Activated CD4-positive, alpha-beta T cell treated with anti-CD3 and anti-CD28 coated beads, Interleukin-2, Interleukin-6, amounts not matched to agents 100 ng/mL and 50 ng/mL, durations not matched to agents 16 hours and 8 hours (primary cell): ENCODE measurements at regions not wholly inside any gene's neighbourhood (a gene's known extent, or its start where the extent isn't known, plus 50 kb on each side); places are given as distances from the start of the nearest gene placed in this dataset.
"Not testable (repeated sequence)": the region's sequence is repeated elsewhere in the genome, so short reads cannot be mapped to it uniquely, and the experiment has no call there.

Experiments used
- DNase-seq: peaks from one replicate; pipeline ENCODE4 v3.0.0-alpha.2; 2020

- DNase-seq = no peak
These were observed 351.0 kb upstream of the SOX9 start for GRCh38 chr17:71769850-71770249.

GRCh38 chr17:71777048-71777640 is 343.7 kb upstream of the SOX9 start:
- no peak for DNase-seq

- DNase-seq = no peak
These were observed 341.3 kb upstream of the SOX9 start for GRCh38 chr17:71779482-71779881.

DNA sequence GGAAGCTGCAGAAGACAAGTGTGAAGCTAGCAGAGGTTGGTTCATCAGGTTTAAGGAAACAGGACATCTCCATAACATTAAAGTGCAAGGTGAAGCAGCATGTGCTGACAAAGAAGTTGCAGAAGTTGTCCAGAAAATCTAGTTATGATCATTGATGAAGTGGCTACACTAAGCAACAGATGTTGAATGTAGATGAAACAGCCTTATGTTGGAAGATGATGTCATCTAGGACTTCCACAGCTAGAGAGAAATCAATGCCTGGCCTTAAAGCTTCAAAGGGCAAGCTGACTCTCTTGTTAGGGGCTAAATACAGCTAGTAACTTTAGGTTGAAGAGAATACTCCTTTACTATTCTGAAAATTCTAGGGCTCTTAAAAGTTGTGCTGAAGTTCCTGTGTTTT is 340.2 kb upstream of the SOX9 start:
- DNase-seq = no peak

DNA sequence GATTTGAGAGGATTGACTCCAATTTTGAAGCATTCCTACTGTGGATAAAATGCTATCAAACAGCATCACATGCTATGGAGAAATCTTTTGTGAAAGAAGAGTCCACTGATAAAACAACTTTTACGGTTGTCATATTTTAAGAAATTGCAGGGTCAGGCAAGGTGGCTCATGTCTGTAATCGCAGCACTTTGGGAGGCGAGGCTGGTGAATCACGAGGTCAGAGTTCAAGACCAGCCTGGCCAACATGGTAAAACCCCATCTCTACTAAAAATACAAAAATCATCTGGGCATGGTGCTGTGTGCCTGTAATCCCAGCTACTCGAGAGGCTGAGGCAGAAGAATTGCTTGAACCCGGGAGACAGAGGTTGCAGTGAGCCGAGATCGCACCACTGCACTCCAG is 338.8 kb upstream of the SOX9 start:
- DNase-seq = not testable (repeated sequence)

GRCh38 chr17:71790791-71791190 is 330.0 kb upstream of the SOX9 start:
- no peak for DNase-seq

DNA sequence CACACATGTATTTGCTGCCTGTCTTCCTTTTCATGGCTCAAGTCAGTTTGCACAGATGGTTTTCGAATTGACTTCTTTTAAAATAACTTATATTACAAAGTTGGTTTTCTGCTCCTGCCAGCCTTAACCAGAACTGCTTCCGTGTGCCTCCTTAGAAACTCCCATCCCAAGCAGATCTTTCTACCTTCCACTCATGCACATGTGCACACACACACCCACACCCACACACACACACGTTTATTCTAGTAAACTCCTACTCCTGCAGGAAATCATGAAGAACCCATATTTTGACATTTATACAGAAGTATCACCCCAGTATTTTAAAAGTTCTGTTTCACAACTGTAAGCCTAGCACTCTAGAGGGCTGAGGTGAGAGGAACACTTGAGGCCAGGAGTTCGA is 329.5 kb upstream of the SOX9 start:
- DNase-seq = no peak

- DNase-seq = no peak
These were observed 327.9 kb upstream of the SOX9 start for GRCh38 chr17:71792966-71793365.

DNA sequence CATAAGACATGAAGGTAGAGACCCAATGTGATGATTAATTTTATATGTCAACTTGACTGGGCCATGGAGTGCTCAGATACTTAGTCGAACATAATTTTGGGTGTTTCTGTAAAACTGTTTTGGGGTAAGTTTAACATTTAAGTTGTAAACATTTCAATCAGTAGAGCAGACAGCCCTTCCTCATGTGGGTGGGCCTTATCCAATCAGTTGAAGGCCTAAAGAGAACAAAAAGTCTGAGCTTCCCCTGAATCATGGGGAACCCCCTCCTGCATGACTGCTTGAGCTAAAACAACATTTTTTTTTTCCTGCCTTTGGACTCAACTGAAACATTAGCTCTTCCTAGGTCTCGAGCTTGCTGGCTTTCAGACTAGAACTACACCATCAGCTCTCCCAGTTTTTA is 327.3 kb upstream of the SOX9 start:
- no peak for DNase-seq

DNA sequence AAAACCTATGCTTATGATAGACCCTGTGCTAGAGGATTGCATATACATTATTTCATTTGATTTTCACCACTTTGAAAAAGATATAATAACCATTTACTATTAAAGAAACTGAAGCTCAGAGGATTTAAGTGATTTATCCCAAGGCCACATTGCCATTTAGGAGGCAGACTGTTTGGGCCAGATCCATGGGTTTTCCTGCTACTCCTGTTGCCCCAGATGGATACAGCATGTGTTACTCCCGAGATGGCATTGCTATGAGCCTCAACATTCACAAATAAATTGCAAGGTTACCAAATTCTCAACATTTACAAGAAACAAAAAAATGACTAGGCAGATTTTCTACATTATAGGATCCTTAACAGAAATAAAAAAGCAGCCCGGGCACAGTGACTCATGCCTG is 322.1 kb upstream of the SOX9 start:
- no peak for DNase-seq

- DNase-seq = no peak
These were observed 321.2 kb upstream of the SOX9 start for GRCh38 chr17:71799657-71800056.

- DNase-seq = no peak
These were observed 319.5 kb upstream of the SOX9 start for GRCh38 chr17:71801301-71801700.

DNA sequence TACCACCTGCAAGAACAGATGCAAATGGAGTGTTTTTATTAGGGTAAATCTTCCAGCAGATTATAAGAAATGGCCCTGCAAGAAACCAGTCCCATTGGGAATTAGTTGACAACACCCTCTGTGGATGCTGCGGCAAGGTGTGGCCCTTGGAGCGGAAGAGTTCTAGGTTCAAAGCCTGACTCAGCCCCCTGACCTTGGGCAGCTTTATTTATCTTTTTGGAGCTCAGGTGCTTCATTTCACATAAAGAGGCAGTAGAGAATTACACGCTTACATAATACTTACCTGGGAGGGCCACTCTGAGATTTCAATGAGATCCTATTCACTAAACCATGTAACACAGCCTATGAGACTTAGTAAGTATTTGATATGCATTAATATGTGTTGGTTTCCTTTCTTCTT is 318.2 kb upstream of the SOX9 start:
- no peak for DNase-seq

DNA sequence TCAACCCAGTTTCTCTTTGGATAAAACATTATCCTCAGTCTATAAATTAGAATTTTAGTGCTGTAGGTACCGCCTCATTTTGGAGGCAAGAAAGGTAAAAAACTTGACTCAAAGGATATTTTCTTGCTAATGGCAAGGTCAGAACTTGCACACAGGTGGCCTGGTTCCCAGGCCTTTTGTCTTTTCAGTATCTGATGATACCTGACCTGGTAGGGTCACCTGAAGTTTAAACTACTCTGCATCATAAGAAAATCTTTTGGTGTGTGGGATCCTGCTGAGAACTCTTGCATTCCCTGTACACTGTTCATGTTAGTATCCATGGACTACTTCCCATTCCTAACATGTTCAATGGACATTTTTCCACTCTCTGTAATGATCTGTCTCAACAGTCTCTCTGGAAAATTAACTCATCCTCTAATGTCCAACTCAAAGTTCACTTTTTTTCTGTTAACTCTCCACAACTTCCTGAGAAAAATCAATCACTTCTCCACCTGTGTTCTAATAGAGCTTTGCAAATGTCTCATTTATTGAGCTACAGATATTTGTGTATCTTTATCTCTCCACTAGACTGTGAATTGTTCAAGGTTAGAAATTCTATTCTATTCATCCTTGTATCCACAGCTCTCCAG is 317.1 kb upstream of the SOX9 start:
- no peak for DNase-seq

DNA sequence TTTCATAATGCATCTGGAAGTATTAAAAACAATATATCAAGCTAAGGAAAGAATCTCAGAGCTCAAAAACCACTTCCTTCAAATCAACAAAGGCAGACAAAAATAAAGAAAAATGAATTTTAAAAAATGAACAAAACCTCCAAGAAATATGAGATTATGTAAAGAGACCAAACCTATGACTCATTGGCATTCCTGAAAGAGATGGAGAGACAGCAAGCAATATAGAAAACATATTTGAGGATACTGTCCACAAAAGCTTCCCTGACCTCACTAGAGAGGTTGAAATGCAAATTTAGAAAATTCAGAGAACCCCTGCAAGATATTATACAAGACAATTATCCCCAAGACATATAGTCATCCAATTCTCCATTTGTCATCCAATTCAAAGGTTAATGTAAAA is 311.3 kb upstream of the SOX9 start:
- DNase-seq = no peak

GRCh38 chr17:71813861-71814260 is 307.0 kb upstream of the SOX9 start:
- DNase-seq = not testable (repeated sequence)

DNA sequence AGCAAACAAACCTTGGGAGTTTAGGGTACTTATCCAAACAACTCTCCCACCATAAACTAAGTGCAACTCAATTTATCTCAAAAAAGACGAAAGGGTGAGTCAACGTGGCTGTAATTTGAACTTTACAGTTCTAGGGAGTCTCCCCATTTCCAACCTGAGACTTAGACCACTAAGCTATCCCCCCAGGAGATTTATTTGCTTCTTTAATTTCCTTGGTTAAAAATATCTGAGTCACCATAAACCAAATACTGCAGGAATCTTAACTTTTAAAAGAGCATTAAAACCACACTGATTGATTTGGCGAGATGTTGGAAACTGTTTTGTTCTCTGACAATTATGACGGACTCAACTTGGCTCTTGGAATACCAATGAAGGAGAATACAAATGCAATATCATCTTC is 299.3 kb upstream of the SOX9 start:
- DNase-seq = no peak

DNA sequence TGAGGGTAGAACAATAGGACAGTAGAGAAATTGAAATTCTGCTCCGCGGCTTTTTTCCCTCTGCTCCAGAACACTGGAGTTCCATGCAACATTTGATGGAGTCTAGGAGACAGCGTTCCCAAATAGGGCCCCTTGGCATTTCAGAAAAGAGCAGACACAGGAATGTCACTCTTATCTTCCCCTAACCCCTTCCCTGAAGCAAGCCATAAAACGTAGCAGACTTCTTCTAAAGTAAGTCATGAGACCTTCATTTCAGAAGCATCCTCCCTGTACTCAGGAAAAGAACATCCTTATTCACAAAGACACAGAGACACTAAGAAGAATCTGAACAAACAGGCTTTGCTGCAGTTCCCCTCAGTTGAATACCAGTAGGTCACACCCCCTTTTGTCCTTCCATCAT is 296.1 kb upstream of the SOX9 start:
- DNase-seq = no peak

DNA sequence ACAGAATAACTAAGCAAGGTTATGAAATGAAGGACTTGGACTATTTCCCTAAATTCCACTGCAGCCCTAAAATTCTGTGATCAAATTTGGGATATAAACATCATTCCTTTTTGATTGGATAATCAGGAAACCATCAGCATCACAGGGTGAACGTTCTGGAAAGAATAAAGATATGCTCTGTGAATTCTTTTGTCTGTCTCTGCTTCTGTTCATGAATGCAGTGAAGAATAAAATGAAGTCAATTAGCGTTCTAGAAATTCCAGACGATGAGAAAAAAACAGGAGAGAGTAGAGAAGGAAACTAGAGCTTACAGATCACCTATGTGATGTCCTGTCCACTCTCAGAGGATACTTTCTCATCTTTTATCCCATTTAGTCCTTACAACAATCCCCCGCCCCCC is 295.1 kb upstream of the SOX9 start:
- no peak for DNase-seq

- no peak for DNase-seq
These were observed 292.6 kb upstream of the SOX9 start for GRCh38 chr17:71828182-71828596.

DNA sequence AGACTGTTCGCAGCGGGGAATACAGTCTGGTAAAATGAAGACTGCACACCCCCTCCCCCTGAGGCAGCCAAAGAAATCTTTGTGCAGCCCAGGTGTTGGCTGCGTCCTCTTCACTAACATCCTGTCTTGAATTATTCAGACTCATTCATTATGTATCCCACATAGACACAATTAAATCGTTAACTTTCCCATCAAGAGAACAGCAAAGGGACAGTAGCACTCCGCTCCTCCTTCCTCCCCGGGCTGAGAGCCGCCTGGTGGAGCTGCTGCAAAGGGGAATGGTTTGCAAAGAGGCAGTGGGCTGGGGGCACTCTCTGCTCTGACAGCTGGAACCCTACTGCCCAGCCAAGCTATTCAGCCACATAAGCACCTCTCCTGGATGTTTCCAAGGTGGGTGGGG is 290.0 kb upstream of the SOX9 start:
- DNase-seq = no peak

DNA sequence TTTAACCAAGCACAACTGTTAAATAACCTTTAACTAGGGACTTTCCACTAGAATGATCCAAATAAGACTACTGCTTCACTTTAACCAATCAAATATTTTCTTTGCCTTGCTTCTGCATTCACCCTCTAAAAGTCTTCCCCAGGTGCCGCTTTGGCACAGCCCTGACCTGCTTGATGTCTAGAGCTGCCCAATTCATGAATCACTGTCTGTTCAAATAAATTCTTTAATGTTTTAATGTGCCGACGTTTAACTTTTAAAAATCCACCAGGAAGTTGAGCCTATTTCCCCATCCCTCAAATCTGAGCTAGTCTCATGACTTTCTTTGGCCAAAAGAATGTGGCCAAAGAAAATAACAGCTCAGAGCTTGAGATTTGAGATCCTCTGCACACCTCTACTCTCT is 277.8 kb upstream of the SOX9 start:
- no peak for DNase-seq

DNA sequence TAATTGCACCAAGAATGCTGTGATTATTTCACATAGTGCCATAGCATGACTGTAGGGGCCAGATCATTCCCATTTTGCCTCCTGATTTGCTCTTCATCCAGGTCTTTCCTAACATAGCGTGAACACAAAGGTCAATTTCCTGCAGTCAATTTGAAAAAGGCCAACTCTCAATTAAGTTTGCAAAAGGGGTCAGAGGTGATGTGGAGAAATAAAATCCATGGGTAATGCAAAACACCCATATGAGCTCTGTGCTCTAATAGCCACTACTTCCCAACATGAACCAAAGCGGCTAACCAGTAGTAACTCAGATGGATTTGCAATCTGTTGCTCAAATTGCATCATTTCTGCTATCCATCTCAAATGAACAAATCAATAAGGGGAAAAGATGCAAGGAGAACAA is 275.5 kb upstream of the SOX9 start:
- no peak for DNase-seq

DNA sequence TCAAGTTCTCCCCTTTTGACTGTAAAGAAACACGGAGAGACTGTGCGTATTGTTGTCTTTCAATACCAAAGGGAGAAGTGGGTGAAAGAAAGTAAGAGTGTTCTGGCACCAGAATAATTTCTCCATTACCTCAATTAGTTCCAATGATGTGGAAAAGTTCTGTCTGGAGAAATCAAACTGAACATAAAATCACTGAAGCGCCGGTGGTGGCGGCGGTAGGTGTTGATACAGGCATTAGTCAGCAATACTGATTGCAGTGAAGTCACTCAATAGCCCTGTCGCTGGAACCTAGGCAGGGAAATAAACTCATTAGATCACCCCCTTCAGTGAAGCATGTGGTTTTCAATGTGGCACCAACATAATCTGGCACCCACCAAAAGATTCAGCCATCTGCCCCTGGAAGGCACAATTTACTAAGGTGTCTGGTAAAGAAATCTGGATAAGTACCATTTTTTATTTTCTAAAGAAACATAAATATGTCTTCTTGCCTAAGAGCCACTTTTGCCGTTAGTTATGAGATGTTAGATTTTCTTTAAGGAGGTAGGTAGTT is 274.2 kb upstream of the SOX9 start:
- DNase-seq = no peak
